ENCODE measurements at regions not wholly inside any gene's neighbourhood (a gene's known extent, or its start where the extent isn't known, plus 50 kb on each side); places are given as distances from the start of the nearest gene placed in this dataset.
"Not testable (repeated sequence)": the region's sequence is repeated elsewhere in the genome, so short reads cannot be mapped to it uniquely, and the experiment has no call there.

DNA sequence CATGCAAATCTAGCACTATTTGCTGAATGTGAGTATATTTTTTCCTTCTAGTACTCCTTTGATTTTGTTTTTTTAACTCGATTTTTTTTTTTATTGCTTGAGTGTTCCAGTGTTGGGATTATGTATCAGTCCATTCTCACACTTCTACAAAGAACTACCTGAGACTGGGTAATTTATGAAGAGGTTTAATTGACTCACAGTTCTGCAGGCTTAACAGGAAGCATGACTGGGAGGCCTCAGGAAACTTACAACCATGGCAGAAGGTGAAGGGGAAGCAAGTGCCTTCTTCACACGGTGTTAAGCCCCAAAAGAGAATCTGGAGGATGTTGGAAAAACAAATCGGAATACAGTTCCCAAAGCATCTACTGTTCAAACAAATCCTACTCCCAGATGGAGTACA, 69.1 kb downstream of the ZNF518B start:
- not testable (repeated sequence) for DNase-seq (ENCODE audit: low read depth in 2 of 2); H3K4me3 ChIP-seq (replicated peaks in 1 of 2; ENCODE audit: low read depth in 2 of 2, low read length in 2 of 2)

DNA sequence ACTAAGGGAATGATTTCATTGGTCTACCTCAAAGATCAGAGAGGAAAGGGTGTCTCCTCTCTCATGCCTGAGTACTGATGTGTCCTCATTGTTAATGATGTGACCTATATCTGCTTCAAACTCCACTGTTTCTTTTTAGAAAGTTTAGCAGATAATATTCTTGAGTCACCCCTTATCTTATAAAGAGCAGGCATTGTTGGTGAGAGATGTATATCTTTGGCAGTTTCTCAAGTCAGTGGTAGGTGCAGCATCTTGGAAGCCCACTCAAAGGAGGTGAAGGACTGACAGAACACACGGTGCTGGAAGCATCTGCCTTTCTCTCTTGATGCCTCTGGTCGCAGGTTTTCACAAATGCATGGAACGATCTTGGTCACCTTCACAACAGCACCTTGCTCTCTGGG, 71.2 kb downstream of the ZNF518B start:
- no peak for DNase-seq (ENCODE audit: low read depth in 2 of 2)
- TF ChIP-seq, protein P1, sequence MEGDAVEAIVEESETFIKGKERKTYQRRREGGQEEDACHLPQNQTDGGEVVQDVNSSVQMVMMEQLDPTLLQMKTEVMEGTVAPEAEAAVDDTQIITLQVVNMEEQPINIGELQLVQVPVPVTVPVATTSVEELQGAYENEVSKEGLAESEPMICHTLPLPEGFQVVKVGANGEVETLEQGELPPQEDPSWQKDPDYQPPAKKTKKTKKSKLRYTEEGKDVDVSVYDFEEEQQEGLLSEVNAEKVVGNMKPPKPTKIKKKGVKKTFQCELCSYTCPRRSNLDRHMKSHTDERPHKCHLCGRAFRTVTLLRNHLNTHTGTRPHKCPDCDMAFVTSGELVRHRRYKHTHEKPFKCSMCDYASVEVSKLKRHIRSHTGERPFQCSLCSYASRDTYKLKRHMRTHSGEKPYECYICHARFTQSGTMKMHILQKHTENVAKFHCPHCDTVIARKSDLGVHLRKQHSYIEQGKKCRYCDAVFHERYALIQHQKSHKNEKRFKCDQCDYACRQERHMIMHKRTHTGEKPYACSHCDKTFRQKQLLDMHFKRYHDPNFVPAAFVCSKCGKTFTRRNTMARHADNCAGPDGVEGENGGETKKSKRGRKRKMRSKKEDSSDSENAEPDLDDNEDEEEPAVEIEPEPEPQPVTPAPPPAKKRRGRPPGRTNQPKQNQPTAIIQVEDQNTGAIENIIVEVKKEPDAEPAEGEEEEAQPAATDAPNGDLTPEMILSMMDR (IDR thresholded peaks at IDR 0.05; ENCODE audit: low read depth, low read length), result no peak
- no peak overlapping the region for H3K4me3 ChIP-seq (replicated peaks in 1 of 2; ENCODE audit: low read depth in 2 of 2, low read length in 2 of 2)

DNA sequence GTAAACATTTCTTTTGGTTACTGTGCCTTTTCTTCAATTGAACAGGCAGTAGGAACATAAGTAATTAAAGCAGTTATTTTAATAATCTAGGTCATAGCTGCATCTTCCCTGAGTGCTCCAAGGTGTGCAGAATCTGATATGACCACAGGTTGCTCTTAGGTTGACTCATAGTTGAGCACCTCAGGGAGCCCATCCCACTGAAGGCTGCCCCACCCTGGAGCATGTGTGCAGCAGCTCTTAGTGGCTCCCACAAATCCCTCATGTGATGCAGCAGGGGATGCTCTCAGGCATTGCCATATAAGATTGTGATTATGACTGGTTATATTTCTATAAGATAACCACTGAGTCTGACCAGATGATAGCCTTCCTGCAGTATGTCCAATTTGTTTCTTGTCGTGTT, 72.3 kb downstream of the ZNF518B start:
- H3K4me3 ChIP-seq (replicated peaks in 1 of 2; ENCODE audit: low read depth in 2 of 2, low read length in 2 of 2), result no peak overlapping the region
- TF ChIP-seq, protein P1 (IDR thresholded peaks at IDR 0.05; ENCODE audit: low read depth, low read length), result no peak
- no peak for DNase-seq (ENCODE audit: low read depth in 2 of 2)

DNA sequence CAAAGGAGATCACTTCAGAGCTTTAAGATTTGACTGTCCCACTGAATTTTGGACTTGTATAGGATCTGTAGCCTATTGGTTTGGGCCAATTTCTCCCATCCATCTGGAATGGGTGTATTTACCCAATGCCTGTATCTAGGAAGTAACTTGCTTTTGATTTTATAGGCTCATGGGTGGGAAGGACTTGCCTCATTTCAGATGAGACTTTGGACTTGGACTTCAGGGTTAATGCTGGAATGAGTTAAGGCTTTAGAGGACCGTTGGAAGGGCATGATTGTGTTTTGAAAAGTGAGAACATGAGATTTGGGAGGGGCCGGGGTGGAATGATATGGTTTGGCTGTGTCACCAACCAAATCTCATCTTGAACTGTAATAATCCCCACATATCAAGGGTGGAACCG, 73.8 kb downstream of the ZNF518B start:
- DNase-seq (ENCODE audit: low read depth in 2 of 2), result no peak
- TF ChIP-seq, protein P1 (IDR thresholded peaks at IDR 0.05; ENCODE audit: low read depth, low read length), result no peak
- no peak overlapping the region for H3K4me3 ChIP-seq (replicated peaks in 1 of 2; ENCODE audit: low read depth in 2 of 2, low read length in 2 of 2)

DNA sequence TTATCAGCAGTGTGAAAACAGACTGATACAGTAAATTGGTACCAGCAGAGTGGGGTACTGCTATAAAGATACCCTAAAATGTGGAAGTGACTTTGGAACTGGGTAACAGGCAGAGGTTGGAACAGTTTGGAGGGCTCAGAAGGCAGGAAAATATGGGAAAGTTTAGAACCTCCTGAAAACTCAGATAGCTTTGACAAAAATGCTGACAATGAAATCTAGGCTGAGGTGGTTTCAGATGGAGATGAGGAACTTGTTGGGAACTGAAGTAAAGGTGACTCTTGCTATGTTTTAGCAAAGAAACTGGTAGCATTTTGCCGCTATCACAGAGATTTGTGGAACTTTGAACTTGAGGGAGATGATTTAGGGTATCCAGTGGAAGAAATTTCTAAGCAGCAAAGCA, 75.1 kb downstream of the ZNF518B start:
- H3K4me3 ChIP-seq (replicated peaks in 1 of 2; ENCODE audit: low read depth in 2 of 2, low read length in 2 of 2); DNase-seq (ENCODE audit: low read depth in 2 of 2): not testable (repeated sequence)

DNA sequence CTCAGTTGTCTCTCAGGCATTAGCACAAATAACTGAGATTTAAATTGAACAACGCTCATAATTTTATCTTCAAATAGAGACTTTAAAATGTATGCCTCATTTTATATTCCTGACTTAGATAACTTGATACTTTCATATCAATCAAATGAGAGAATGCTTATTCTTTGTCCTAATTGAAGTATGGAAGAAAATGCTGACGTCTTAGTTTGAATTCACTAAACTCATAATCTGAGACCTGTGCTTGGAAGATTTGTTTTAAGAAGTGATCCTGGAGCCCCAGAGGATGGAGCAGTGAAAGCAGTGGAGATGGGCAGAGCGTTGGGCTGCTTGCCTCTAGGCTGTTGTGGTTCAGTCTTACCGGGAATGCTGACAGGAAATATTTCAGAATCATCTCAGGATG, 76.1 kb downstream of the ZNF518B start:
- no peak for DNase-seq (ENCODE audit: low read depth in 2 of 2)
- TF ChIP-seq, protein P1 (IDR thresholded peaks at IDR 0.05; ENCODE audit: low read depth, low read length), result no peak

DNA sequence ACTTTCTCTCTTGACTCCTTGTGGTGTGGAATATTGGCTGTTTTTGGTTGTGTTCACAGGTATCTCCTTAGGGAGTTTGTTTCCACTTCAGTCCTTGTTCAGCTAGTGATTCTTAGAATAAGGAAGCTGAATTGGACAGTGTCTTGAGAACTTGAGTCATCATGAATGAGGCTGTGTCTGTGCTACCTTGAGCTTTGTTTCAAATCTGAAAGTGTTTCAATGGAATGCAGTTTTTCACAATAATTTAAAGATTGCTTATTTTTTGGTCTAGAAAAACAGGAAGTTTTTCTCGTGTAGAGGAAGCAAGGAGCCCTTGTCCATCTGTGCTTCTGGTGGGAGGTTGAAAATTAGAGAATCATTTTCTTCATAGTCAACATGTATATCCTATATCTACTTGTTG, 76.5 kb downstream of the ZNF518B start:
- peak; percentile 5 to 55 for DNase-seq (ENCODE audit: low read depth in 2 of 2)
- no peak overlapping the region for H3K4me3 ChIP-seq (replicated peaks in 1 of 2; ENCODE audit: low read depth in 2 of 2, low read length in 2 of 2)
- TF ChIP-seq, protein P1 (IDR thresholded peaks at IDR 0.05; ENCODE audit: low read depth, low read length), result no peak

More for the DNA sequence above, 76.1 kb downstream of the ZNF518B start:
- H3K4me3 ChIP-seq (replicated peaks in 1 of 2; ENCODE audit: low read depth in 2 of 2, low read length in 2 of 2), result no peak overlapping the region

DNA sequence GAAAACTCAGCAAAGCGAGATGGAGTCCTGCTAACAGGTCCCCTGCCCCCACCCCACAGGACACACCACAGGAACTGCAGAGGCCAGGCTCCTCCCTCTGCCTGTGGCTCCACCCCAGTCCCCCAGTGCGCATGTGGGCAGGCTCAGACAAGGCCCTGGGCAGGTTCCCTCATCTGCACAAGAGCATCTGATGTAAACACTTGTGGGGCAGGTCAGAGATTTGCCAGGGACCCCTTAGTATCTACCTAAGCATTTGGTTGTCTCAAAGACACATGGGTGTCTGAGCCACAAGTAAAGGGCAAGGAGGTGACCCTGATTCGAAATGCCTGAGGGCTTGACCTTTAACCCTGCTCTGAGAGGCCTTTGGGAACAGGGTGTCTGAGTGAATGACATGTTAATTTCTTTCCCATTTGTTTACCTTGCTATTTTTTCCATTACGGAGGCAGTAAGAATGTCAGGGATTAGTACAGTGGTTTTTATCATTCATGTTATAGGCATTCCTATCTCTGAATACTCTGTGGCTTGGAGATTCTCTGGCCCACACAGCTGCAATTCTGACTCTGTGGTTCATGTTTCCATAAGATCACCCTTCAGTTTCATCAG, 85.3 kb downstream of the ZNF518B start:
- TF ChIP-seq, protein P1 (IDR thresholded peaks at IDR 0.05; ENCODE audit: low read depth, low read length), result no peak
- peak; percentile 29 to 47 for DNase-seq (ENCODE audit: low read depth in 2 of 2)
- no peak overlapping the region for H3K4me3 ChIP-seq (replicated peaks in 1 of 2; ENCODE audit: low read depth in 2 of 2, low read length in 2 of 2)
